Cardiac fibroblast (primary cell): ENCODE measurements at regions not wholly inside any gene's neighbourhood (a gene's known extent, or its start where the extent isn't known, plus 50 kb on each side); places are given as distances from the start of the nearest gene placed in this dataset.
A peak's percentile ranks its signal among the peaks of the same experiment; 100 is the strongest.

Experiments used
- DNase-seq, 2 donors: peaks; one replicate each; pipeline versions ENCODE4 v3.0.0 to v3.0.0-alpha.2; 2010; ENCODE audit warnings: low read depth in 2 of 2
- H3K4me3 ChIP-seq, 2 donors: replicated peaks in 1 of 2; 1 replicate in 1 of 2; 2 replicates in 1 of 2; pipeline ENCODE4 v1.5.1; 2011; ENCODE audit warnings: low read depth in 2 of 2, low read length in 2 of 2, mild to moderate bottlenecking in 2 of 2, moderate library complexity in 1 of 2
- TF ChIP-seq, protein P1 (sequence below): IDR thresholded peaks from one replicate; pipeline ENCODE4 v1.5.1; 2011; ENCODE audit warnings: low read depth, mild to moderate bottlenecking, low read length, inconsistent platforms

DNA sequence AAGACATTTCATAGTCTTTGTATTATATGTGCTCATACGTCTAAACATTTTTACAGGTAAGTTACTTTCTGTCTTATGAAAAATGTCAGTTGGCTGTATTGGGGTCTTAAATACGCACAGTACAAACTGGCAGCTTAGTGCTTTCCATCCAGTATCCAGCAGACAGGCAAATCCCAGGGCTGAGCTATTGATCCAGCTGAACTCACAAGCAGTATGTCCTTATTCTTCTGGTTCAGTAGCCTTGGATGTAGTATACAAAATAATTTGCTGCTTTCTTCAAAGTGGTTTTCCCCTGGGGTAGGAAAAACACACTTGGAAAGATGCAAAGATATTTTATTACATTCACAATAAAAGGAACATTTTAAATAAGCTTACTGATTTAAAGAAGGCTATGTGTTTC, 617.2 kb downstream of the NR2F1-AS1 start:
- DNase-seq: no peak
- no peak overlapping the region for H3K4me3 ChIP-seq
- TF ChIP-seq, protein P1, sequence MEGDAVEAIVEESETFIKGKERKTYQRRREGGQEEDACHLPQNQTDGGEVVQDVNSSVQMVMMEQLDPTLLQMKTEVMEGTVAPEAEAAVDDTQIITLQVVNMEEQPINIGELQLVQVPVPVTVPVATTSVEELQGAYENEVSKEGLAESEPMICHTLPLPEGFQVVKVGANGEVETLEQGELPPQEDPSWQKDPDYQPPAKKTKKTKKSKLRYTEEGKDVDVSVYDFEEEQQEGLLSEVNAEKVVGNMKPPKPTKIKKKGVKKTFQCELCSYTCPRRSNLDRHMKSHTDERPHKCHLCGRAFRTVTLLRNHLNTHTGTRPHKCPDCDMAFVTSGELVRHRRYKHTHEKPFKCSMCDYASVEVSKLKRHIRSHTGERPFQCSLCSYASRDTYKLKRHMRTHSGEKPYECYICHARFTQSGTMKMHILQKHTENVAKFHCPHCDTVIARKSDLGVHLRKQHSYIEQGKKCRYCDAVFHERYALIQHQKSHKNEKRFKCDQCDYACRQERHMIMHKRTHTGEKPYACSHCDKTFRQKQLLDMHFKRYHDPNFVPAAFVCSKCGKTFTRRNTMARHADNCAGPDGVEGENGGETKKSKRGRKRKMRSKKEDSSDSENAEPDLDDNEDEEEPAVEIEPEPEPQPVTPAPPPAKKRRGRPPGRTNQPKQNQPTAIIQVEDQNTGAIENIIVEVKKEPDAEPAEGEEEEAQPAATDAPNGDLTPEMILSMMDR: no peak

DNA sequence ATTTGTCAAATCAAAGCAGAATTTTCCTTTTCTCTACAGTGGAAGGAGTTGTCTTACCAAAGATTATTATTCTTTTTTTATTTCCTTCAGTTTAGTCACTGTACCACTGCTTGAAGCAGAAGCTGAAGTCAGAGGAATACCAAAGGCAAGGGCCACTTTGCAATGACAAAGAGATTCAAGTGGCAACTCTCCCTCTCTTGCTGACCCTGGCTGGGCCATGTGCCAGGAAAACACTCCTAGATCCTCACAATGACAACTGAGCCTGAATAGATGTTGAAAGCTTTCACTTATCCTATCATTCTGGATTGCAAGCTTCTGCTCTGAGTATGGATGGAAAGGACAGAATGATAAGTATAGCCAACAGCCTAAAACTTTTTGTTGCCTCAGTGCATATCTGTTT, 618.3 kb downstream of the NR2F1-AS1 start:
- DNase-seq: no peak
- no peak overlapping the region for H3K4me3 ChIP-seq
- TF ChIP-seq, protein P1: no peak

DNA sequence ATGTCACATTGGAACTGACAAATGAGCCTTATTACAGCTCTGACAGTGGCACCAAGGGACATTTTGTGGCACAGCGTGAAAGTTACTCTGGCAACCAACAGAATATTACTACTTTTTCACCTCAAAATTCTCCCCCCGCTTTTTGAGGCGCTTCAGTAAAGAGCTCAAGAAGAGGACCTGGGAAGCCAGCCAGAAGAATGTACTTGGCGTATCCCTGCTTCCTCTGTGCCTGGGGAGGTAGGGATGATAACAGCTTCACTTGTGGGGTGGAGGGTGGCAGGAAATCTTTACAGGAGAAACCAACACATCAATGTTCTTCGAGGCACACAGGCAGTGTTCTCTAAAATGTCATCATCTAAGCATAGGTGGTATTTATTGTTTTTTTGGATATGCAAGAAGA, 624.1 kb downstream of the NR2F1-AS1 start:
- TF ChIP-seq, protein P1: no peak
- no peak overlapping the region for H3K4me3 ChIP-seq
- peak; percentile 25 to 77 for DNase-seq

DNA sequence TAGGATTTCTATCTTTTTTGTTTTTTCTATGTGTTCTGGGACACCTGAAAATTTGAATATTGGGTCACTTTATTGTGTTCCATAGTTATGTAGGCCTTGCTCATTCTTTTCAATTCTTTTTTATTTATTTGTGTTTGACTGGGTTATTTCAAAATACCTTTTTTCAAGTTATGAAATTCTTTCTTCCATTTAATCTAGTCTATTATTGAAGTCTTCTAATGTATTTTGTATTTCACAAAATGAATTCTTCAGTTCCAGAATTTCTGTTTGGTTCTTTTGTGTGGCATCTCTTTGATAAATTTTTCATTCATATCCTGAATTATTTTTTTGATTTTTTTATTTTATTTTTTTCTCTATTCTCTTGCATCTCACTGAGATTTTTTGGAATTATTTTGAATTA, 628.8 kb downstream of the NR2F1-AS1 start:
- DNase-seq: no peak
- H3K4me3 ChIP-seq: no peak overlapping the region
- TF ChIP-seq, protein P1: no peak

DNA sequence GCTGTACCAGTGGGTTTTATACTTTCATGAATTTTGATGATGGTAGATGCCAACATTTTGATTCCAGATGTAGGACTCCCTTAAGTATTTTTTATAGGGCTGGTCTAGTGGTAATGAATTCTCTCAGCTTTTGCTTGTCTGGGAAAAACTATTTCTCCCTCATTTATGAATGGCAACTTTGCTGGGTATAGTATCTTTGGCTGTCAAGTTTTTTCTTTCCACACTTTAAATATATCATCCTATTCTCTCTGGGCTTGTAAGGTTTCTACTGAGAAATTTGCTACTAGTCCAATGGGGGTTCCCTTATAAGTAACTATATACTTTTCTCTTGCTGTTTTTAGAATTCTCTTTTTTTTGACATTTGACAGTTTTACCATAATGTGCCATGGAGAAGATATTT, 629.3 kb downstream of the NR2F1-AS1 start:
- TF ChIP-seq, protein P1: no peak
- no peak for DNase-seq

DNA sequence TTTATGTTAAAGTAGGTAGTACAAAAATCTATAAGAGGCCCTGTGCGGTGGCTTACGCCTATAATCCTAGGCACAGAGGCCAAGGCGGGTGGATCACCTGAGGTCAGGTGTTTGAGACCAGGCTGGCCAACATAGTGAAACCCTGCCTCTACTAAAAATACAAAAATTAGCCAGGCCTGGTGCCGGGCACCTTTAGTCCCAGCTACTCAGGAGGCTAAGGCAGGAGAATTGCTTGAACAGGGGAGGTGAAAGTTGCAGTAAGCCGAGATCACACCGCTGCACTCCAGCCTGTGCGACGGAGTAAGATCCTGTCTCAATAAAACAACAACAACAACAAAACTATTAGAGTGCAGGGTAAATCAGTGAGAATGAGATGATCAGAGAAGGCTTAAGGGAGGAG, 634.5 kb downstream of the NR2F1-AS1 start:
- no peak for DNase-seq
- H3K4me3 ChIP-seq: no peak overlapping the region
- TF ChIP-seq, protein P1: no peak

More for the DNA sequence above, 629.3 kb downstream of the NR2F1-AS1 start:
- H3K4me3 ChIP-seq: no peak overlapping the region

DNA sequence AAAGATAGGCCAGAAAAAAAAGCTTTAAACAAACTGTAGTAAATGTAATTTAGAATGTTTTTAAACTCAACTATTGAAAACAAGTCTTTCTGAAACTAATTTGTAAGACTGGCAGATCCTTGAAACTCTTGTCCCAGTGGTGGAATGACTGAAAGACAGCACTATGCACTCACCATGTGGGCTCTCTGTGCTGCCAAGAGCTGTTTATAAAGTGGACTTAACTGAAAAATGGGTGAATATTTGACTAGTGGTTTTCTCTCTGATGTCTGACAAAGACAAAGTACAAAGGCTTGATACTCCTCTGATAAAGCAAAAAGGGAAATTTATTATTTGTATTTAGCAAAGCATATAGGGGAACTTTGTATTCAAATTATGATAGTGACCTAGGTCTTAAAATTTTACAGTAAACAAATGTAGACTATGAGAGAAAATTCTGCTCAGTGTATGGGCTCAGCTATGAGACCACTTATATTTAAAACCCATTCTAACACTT, 635.4 kb downstream of the NR2F1-AS1 start:
- H3K4me3 ChIP-seq: no peak overlapping the region
- peak; percentile 49 to 62 for DNase-seq
- TF ChIP-seq, protein P1: no peak
